SK-N-SH (cell line): ENCODE measurements at regions not wholly inside any gene's neighbourhood (a gene's known extent, or its start where the extent isn't known, plus 50 kb on each side); places are given as distances from the start of the nearest gene placed in this dataset.
"Not testable (repeated sequence)": the region's sequence is repeated elsewhere in the genome, so short reads cannot be mapped to it uniquely, and the experiment has no call there.

Source experiments
- CTCF ChIA-PET: fragments of 300-600, 350-600 bp; formaldehyde crosslinking; extraction: SDS; loops from one replicate; lab custom pipeline; 2021; lab: Yijun Ruan, JAX
- POLR2A ChIA-PET: fragments of 350-600 bp; sonication (Branson Sonifier 250); formaldehyde crosslinking; extraction: SDS; loops from one replicate; lab custom pipeline; 2020; ENCODE audit warnings: antibody characterized with exemption, inconsistent platforms; lab: Yijun Ruan, JAX
- DNase-seq: peaks from one replicate; pipeline ENCODE4 v3.0.0; 2012
- H2AFZ ChIP-seq: fragments of 200-600 bp; sonication (generic); 2 replicates; pipeline ENCODE4 v1.8.1; 2016; ENCODE audit warnings: antibody characterized with exemption, mild to moderate bottlenecking, low read depth
- H3F3A ChIP-seq: fragments of 200-600 bp; sonication (generic); replicated peaks from 2 replicates; pipeline ENCODE3; 2016; ENCODE audit warnings: antibody characterized with exemption, mild to moderate bottlenecking; ENCODE audit not compliant: insufficient read depth
- H3K27ac ChIP-seq, 2 experiments: fragments of 200-500 bp in 1 of 2; fragments of 200-600 bp in 1 of 2; sonication (Bioruptor generic) in 1 of 2; sonication (generic), shearing (Covaris generic) in 1 of 2; 2 replicates each; pipeline versions ENCODE4 v1.5.1 to v1.6.1; 2014 to 2016; ENCODE audit warnings: low read depth in 2 of 2, inconsistent platforms in 1 of 2, low read length in 1 of 2, mild to moderate bottlenecking in 1 of 2, mixed read lengths in 1 of 2
- H3K27me3 ChIP-seq: fragments of 200-600 bp; sonication (generic), shearing (Covaris generic); 2 replicates; pipeline ENCODE4 v1.6.1; 2016; ENCODE audit warnings: mixed run types; ENCODE audit not compliant: insufficient read depth
- H3K36me3 ChIP-seq, 2 experiments: fragments of 200-500 bp in 1 of 2; fragments of 200-600 bp in 1 of 2; sonication (Bioruptor generic) in 1 of 2; sonication (generic) in 1 of 2; replicated peaks in 1 of 2; 2 replicates each; pipeline versions ENCODE3 to v1.5.1; 2014 to 2016; ENCODE audit warnings: low read length in 1 of 2, mild to moderate bottlenecking in 1 of 2; ENCODE audit not compliant: insufficient read depth in 2 of 2, control insufficient read depth in 1 of 2
- H3K4me1 ChIP-seq, 2 experiments: fragments of 200-500 bp in 1 of 2; fragments of 200-600 bp in 1 of 2; sonication (Bioruptor generic) in 1 of 2; sonication (generic), shearing (Covaris generic) in 1 of 2; 2 replicates each; pipeline versions ENCODE4 v1.5.1 to v1.6.1; 2014 to 2016; ENCODE audit warnings: low read depth in 1 of 2, low read length in 1 of 2, mixed run types in 1 of 2; ENCODE audit not compliant: insufficient read depth in 2 of 2, control insufficient read depth in 1 of 2
- H3K4me2 ChIP-seq: fragments of 200-600 bp; sonication (generic), shearing (Covaris generic); 2 replicates; pipeline ENCODE4 v1.6.1; 2017; ENCODE audit warnings: mixed run types
- H3K4me3 ChIP-seq, 2 experiments: fragments of 200-500 bp in 1 of 2; fragments of 200-600 bp in 1 of 2; sonication (Bioruptor generic) in 1 of 2; sonication (generic), shearing (Covaris generic) in 1 of 2; 2 replicates each; pipeline versions ENCODE4 v1.5.1 to v1.8.1; 2014 to 2016; ENCODE audit warnings: low read depth in 2 of 2, inconsistent platforms in 1 of 2, low read length in 1 of 2, mild to moderate bottlenecking in 1 of 2, mixed read lengths in 1 of 2, moderate library complexity in 1 of 2
- H3K79me2 ChIP-seq: fragments of 200-600 bp; sonication (generic); 2 replicates; pipeline ENCODE4 v1.8.1; 2017; ENCODE audit warnings: mild to moderate bottlenecking; ENCODE audit not compliant: insufficient read depth
- H3K9ac ChIP-seq: fragments of 200-600 bp; sonication (generic); 2 replicates; pipeline ENCODE4 v1.6.1; 2017; ENCODE audit warnings: mixed run types
- H3K9me2 ChIP-seq: fragments of 200-600 bp; sonication (generic); 2 replicates; pipeline ENCODE4 v1.6.1; 2017; ENCODE audit warnings: mixed run types
- H3K9me3 ChIP-seq: fragments of 200-600 bp; sonication (generic); 2 replicates; pipeline ENCODE4 v1.6.1; 2017; ENCODE audit warnings: mixed run types, mild to moderate bottlenecking, moderate library complexity
- H4K20me1 ChIP-seq: fragments of 200-600 bp; sonication (generic); 2 replicates; pipeline ENCODE4 v1.6.1; 2017; ENCODE audit warnings: mild to moderate bottlenecking, mixed run types; ENCODE audit not compliant: insufficient read depth
- SMC3 ChIP-seq: IDR thresholded peaks from 2 replicates; pipeline ENCODE4 v1.6.1; 2012; ENCODE audit warnings: low read depth, low read length, improper control_type of control experiment
- WGBS: methylation state at CpG from one replicate; pipeline ENCODE4 v1.1.6; 2017; ENCODE audit warnings: low lambda C conversion rate; 5-methylcytosine and 5-hydroxymethylcytosine counted together

DNA sequence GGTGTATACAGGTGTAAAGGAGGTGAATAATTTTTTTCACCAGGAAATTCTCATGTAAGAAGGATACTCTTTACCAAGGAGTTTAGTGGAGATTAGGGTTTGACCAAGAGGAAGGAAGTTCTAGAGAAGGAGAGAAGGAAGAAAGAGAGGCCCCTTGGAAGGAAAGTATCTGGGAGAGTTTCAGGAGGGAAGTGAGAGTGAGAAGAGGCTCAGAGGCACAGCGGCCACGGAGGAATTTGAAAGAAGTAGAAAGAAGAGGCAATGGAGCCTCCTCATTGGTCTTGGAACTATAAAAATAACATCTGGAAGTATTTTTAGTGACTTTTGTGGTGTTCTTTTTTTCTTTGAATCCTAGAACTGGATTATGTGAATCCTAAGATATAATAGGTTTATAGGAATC is 50.8 kb upstream of the MCUR1 start (continued):
- TF ChIP-seq SMC3: no peak
- TF ChIP-seq, all 33 proteins: peak for 0

- DNase-seq, H2AFZ ChIP-seq, H3K79me2 ChIP-seq, H3K27me3 ChIP-seq, H3K4me3 ChIP-seq, H3K4me2 ChIP-seq, POLR2A ChIA-PET, H3K9me2 ChIP-seq, H4K20me1 ChIP-seq, H3K4me1 ChIP-seq, H3K9me3 ChIP-seq, H3K9ac ChIP-seq, H3K36me3 ChIP-seq, H3K27ac ChIP-seq, H3F3A ChIP-seq: not testable (repeated sequence)
- CTCF ChIA-PET: interaction anchor here (1.0 to 1.2 kb wide), 2 partner anchors 9 to 12 kb away, joined by 3 to 4 read pairs; no protein-coding TSS in a partner anchor
- 36% methylated on average over 2 of the region's 2 CpGs for WGBS
Observed at GRCh38 chr6:13864669-13865068, 50.3 kb upstream of the MCUR1 start.
